ENCODE measurements at regions not wholly inside any gene's neighbourhood (a gene's known extent, or its start where the extent isn't known, plus 50 kb on each side); places are given as distances from the start of the nearest gene placed in this dataset.
"Not testable (repeated sequence)": the region's sequence is repeated elsewhere in the genome, so short reads cannot be mapped to it uniquely, and the experiment has no call there.

DNA sequence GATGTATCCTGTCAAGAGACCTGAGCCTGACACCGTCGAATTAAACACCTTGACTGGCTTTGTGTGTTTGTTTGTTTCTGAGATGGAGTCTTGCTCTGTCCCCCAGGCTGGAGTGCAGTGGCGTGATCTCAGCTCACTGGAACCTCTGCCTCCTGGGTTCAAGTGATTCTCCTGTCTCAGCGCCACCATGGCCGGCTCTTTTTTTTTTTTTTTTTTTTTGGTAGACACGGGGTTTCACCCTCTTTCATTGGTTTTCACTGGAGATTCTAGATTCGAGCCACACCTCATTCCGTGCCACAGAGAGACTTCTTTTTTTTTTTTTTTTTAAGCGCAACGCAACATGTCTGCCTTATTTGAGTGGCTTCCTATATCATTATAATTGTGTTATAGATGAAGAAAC, 2054.7 kb upstream of the TPTE start:
- TF ChIP-seq, protein P1, sequence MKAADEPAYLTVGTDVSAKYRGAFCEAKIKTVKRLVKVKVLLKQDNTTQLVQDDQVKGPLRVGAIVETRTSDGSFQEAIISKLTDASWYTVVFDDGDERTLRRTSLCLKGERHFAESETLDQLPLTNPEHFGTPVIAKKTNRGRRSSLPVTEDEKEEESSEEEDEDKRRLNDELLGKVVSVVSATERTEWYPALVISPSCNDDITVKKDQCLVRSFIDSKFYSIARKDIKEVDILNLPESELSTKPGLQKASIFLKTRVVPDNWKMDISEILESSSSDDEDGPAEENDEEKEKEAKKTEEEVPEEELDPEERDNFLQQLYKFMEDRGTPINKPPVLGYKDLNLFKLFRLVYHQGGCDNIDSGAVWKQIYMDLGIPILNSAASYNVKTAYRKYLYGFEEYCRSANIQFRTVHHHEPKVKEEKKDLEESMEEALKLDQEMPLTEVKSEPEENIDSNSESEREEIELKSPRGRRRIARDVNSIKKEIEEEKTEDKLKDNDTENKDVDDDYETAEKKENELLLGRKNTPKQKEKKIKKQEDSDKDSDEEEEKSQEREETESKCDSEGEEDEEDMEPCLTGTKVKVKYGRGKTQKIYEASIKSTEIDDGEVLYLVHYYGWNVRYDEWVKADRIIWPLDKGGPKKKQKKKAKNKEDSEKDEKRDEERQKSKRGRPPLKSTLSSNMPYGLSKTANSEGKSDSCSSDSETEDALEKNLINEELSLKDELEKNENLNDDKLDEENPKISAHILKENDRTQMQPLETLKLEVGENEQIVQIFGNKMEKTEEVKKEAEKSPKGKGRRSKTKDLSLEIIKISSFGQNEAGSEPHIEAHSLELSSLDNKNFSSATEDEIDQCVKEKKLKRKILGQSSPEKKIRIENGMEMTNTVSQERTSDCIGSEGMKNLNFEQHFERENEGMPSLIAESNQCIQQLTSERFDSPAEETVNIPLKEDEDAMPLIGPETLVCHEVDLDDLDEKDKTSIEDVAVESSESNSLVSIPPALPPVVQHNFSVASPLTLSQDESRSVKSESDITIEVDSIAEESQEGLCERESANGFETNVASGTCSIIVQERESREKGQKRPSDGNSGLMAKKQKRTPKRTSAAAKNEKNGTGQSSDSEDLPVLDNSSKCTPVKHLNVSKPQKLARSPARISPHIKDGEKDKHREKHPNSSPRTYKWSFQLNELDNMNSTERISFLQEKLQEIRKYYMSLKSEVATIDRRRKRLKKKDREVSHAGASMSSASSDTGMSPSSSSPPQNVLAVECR (CRISPR knock-in tag; IDR thresholded peaks at IDR 0.05; ENCODE audit: borderline replicate concordance) = not testable (repeated sequence)
- not testable (repeated sequence) for TF ChIP-seq ZNF124 (CRISPR knock-in tag; IDR thresholded peaks at IDR 0.05); CEBPG (CRISPR knock-in tag; IDR thresholded peaks at IDR 0.05); POLR2A (IDR thresholded peaks at IDR 0.05; ENCODE audit: insufficient read depth in 1 of 2, low read depth in 2 of 2, low read length in 2 of 2); RAD51 (IDR thresholded peaks at IDR 0.05; ENCODE audit: borderline replicate concordance); POLR2AphosphoS2 (IDR thresholded peaks at IDR 0.05; ENCODE audit: low read depth, low read length)
- TF ChIP-seq, protein P2, sequence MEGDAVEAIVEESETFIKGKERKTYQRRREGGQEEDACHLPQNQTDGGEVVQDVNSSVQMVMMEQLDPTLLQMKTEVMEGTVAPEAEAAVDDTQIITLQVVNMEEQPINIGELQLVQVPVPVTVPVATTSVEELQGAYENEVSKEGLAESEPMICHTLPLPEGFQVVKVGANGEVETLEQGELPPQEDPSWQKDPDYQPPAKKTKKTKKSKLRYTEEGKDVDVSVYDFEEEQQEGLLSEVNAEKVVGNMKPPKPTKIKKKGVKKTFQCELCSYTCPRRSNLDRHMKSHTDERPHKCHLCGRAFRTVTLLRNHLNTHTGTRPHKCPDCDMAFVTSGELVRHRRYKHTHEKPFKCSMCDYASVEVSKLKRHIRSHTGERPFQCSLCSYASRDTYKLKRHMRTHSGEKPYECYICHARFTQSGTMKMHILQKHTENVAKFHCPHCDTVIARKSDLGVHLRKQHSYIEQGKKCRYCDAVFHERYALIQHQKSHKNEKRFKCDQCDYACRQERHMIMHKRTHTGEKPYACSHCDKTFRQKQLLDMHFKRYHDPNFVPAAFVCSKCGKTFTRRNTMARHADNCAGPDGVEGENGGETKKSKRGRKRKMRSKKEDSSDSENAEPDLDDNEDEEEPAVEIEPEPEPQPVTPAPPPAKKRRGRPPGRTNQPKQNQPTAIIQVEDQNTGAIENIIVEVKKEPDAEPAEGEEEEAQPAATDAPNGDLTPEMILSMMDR (CRISPR knock-in tag; IDR thresholded peaks at IDR 0.05) = not testable (repeated sequence)
